BE2C (cell line): ENCODE measurements at regions not wholly inside any gene's neighbourhood (a gene's known extent, or its start where the extent isn't known, plus 50 kb on each side); places are given as distances from the start of the nearest gene placed in this dataset.

Experiments used
- DNase-seq: peaks from one replicate; pipeline ENCODE4 v3.0.0-alpha.2; 2020
- H3K27me3 ChIP-seq: fragments of 250-450 bp; sonication (Bioruptor Pico); 2 replicates; pipeline ENCODE4 v1.5.1; 2020; ENCODE audit warnings: mild to moderate bottlenecking
- H3K36me3 ChIP-seq: fragments of 250-450 bp; sonication (Bioruptor Pico); 2 replicates; pipeline ENCODE4 v1.5.1; 2020; ENCODE audit warnings: mild to moderate bottlenecking
- H3K4me1 ChIP-seq: fragments of 250-450 bp; sonication (Bioruptor Pico); 2 replicates; pipeline ENCODE4 v1.5.1; 2020
- H3K4me3 ChIP-seq: 2 replicates; pipeline ENCODE4 v1.5.1; 2011; ENCODE audit warnings: low read depth, low read length
- H3K9me3 ChIP-seq: fragments of 250-450 bp; sonication (Bioruptor Pico); 2 replicates; pipeline ENCODE4 v1.5.1; 2020
- TF ChIP-seq, protein P1 (sequence below): IDR thresholded peaks from 2 replicates; pipeline ENCODE4 v1.5.1; 2012; ENCODE audit warnings: mild to moderate bottlenecking, low read depth, low read length

DNA sequence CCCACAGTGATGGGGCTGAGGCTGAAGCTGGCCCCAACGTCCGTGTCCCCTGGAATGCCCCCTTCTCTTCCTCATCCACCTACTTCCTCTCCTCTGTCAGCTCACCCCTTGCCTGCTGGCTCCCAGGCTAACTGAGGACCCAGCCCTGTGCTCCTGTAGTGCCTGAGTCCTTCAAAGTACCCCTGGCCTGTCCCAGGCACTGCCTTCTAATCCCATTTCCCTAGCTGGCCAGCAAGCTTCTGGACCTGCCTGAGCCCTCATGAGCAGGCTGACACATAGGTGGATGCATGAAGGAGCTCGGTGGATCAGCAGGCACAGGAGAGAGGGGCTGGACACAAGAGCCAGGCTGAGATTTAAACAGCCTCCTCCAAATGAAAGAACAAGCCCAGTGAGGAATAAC, 650.8 kb downstream of the NPHP4 start:
- Histone ChIP-seq H3K4me1 (no peaks in the 10 kb centered on the region), H3K4me3 (no peak overlapping the region), H3K27me3 (no peaks in the 10 kb centered on the region), H3K36me3 (no peaks in the 10 kb centered on the region), H3K9me3 (no peaks in the 10 kb centered on the region)
- TF ChIP-seq, protein P1, sequence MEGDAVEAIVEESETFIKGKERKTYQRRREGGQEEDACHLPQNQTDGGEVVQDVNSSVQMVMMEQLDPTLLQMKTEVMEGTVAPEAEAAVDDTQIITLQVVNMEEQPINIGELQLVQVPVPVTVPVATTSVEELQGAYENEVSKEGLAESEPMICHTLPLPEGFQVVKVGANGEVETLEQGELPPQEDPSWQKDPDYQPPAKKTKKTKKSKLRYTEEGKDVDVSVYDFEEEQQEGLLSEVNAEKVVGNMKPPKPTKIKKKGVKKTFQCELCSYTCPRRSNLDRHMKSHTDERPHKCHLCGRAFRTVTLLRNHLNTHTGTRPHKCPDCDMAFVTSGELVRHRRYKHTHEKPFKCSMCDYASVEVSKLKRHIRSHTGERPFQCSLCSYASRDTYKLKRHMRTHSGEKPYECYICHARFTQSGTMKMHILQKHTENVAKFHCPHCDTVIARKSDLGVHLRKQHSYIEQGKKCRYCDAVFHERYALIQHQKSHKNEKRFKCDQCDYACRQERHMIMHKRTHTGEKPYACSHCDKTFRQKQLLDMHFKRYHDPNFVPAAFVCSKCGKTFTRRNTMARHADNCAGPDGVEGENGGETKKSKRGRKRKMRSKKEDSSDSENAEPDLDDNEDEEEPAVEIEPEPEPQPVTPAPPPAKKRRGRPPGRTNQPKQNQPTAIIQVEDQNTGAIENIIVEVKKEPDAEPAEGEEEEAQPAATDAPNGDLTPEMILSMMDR = no peak
- no peak for DNase-seq

DNA sequence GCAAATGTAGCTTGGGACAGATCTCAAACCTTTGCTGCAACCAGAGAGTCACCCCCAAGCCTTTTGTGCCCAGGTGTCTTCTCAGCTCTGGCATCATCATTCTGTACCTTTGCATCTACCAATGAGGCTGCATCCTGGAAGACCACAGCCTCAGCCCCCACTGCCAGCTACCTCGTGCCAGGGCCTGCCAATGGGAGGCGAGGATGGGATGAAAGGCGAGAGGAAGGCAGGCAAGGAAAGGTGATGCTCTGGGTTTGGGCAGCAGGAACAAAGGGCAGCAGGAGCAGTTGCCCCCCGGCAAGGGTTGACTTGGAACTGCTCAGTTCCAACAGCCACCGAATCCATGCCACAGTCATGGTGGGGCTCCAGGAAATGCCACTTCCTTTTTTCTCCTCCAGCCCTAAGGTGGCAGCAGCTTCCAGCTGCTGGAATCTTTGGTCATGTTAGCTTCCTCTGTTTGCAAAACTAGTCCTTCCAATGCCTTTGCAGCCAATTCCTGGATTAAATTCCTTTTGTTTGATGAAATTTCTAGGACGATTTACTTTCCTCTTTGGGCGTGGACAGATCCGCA, 651.6 kb downstream of the NPHP4 start:
- TF ChIP-seq, protein P1 = no peak
- Histone ChIP-seq H3K4me3 (no peak overlapping the region), H3K27me3 (no peaks in the 10 kb centered on the region), H3K4me1 (no peaks in the 10 kb centered on the region), H3K9me3 (no peaks in the 10 kb centered on the region), H3K36me3 (no peaks in the 10 kb centered on the region)
- DNase-seq = no peak

DNA sequence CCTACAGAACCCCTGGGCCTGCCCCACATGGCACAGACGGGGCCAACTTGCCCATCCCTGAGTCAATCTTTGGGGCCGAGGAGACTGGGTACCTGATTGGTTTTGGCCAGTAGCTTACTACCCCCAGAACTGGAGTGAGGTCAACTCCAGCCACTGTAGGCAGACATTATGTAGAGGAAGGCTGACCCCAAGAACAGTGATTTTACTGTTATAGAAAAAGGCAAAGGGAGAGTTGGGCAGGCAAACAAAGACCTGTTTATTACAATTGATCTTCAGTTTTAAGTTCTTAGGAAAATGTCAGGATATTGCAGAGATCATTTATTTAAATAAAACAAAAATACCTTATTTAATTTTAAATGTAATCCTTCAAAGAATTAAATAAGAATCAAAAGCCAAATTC, 653.8 kb downstream of the NPHP4 start:
- DNase-seq = no peak
- Histone ChIP-seq H3K4me1 (no peaks in the 10 kb centered on the region), H3K4me3 (no peak overlapping the region), H3K27me3 (no peaks in the 10 kb centered on the region), H3K9me3 (no peaks in the 10 kb centered on the region), H3K36me3 (no peaks in the 10 kb centered on the region)
- TF ChIP-seq, protein P1 = no peak

DNA sequence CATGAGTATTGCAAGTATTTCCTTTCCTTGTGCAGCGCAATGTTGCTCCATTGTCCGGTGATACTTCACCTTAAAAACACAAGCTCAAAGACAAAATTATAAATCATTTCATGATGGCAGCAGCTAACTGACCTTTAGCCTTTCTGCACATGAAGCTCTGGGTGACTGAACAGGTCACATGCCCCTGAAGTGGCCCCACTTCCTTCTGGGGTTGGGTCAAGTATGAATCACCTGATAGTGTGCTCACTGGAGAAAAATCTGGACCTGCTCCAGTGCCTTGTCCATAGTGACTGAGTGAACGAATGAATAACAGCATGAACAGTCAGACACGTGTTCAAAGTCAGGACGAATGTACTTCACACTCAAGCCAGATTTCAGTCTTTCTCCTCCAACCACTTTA, 658.9 kb downstream of the NPHP4 start:
- no peaks in the 10 kb centered on the region for H3K36me3 ChIP-seq
- no peak overlapping the region for H3K4me3 ChIP-seq
- no peak for DNase-seq
- TF ChIP-seq, protein P1 = no peak
- H3K4me1 ChIP-seq = no peaks in the 10 kb centered on the region
- H3K9me3 ChIP-seq = no peaks in the 10 kb centered on the region
- H3K27me3 ChIP-seq = no peaks in the 10 kb centered on the region

DNA sequence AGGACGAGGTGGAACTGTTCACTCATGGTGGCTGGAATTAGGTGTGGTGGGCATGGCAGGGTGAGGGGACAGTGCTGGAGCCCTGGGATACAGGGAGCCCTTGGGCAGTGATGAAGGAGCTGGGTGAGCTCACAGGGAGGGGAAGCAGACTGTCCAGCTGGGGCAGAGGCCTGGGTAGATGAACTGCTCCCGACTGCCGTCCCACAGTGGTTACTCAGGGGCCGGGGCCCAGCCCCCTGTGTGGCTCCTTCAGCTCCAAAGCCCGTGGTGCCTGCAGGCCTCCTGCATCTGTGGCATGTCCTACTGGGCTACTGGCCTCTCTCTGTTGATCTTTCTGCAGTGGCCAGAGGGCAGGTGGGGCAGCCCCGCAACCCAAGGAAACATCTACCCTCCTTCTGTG, 661.1 kb downstream of the NPHP4 start:
- TF ChIP-seq, protein P1 = no peak
- no peaks in the 10 kb centered on the region for H3K4me1 ChIP-seq
- no peaks in the 10 kb centered on the region for H3K36me3 ChIP-seq
- H3K4me3 ChIP-seq = no peak overlapping the region
- H3K9me3 ChIP-seq = no peaks in the 10 kb centered on the region
- H3K27me3 ChIP-seq = no peaks in the 10 kb centered on the region
- DNase-seq = no peak

DNA sequence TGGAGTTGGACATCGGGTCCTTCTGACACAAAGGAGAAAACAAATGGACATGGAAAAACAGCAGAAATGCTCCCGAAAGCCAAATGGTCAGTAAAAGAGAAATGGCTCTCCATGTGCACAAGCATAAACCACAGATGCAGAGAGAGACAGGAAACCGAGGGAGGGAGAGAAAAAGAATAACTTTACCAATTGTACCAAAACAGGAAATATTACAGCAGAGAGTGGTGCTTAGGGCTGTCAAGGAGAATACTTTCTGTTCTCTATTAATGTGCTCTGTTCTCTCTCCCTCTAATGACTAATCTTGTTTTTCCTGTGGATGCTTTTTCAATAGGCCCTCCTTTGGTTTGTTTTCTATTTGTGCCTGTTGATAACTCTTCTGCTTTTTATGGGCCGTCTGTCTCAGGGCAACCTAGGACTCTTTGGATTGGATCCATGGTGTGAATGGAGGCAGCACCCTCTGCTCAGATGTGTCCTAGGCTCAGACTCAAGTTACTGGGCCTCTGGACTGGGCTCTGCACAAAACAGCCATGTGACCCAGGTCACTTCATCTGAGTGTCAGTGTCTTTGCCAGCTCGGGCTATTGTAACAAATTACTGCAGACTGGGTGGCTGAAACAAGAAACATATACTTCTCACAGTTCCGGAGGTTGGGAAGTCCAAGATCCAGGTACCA, 663.0 kb downstream of the NPHP4 start:
- H3K36me3 ChIP-seq = no peaks in the 10 kb centered on the region
- no peak overlapping the region for H3K4me3 ChIP-seq
- no peaks in the 10 kb centered on the region for H3K27me3 ChIP-seq
- no peaks in the 10 kb centered on the region for H3K4me1 ChIP-seq
- no peaks in the 10 kb centered on the region for H3K9me3 ChIP-seq
- TF ChIP-seq, protein P1 = no peak
- DNase-seq = no peak
